ENCODE measurements at regions not wholly inside any gene's neighbourhood (a gene's known extent, or its start where the extent isn't known, plus 50 kb on each side); places are given as distances from the start of the nearest gene placed in this dataset.

GRCh38 chr15:61459785-61460707 is 230.9 kb upstream of the RORA start:
- peak; percentile 47 for DNase-seq

- DNase-seq, result no peak
Observed at GRCh38 chr15:61457050-61457733, 228.1 kb upstream of the RORA start.

DNA sequence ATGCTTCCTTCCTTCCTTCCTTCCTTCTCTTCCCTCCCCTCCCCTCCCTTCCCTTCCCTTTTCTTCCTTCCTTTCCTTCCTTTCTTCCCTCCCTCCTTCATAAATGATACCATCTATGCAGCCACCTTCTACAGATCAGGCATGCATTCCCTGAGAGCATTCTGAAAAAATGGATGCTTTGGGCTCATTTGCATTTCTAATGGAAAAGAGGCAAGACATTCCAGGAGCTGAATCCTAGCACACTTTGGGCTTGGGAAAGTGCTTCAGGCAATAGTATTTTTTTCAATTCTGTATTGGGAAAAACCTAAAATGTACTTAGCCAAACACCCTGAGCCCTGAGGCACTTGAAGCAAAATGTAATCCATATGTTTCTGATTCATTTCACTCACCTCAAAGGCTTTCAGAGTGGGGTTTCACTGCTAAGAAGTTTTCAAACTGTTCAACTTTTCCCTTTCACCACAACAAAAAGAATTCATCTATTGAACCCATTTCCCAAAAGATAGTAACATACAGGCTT is 220.1 kb upstream of the RORA start:
- no peak for DNase-seq

DNA sequence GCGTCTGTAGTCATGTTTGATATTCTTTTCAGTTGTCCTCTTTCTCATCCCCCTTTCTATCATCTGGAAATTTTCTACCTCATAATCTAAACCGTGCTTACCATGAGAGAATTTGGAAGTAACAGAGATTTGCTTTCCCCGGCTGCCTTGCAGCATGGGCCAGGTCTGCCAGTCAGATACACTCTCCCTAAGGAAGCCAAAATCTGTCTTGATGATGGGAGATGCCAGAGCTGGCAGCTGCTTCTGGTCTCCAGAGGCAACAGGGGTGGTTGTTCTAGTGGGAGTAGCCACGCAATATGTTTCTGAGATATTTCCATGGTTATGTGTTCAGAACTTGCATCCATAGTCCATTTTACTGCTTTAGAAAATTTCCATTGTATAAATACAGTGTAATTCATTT is 218.9 kb upstream of the RORA start:
- DNase-seq, result no peak

DNA sequence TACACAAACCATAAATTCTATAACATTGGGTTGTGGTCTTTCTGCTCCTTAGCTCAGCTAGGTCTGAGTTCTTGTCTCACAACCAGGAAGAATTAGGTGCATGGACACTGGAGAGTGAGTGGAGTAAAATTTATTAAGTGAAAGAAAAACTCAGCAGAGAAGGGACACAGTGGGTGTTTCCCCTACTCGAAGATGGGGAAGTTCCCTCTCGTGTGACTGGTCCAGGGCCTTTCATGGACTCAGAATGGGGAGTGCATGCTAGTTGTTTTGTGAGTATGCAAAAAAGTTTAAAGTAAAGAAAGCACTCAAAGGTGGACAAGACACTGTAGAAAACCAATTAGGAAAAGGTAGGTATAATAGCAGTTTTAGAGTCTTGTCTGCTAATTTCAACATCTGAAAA is 215.5 kb upstream of the RORA start:
- DNase-seq, result no peak

DNA sequence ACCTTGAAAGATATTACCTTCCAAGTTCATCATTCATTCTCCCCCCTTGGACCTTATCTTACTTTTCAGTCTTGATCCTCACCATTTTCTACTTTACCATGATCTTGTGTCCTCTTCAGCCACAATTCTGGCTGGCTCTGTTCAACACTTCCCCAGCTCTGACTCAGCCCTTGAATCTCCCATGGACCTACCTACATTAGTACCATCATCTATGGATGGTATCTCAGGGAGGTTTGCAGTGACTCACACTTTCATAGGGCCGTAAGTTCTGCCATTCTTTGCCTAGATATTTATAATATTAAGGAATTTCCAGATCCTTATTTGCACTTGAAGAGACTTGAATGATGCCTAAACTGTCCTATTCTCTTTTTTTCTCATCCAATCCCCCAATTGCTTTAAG is 213.7 kb upstream of the RORA start:
- no peak for DNase-seq

DNA sequence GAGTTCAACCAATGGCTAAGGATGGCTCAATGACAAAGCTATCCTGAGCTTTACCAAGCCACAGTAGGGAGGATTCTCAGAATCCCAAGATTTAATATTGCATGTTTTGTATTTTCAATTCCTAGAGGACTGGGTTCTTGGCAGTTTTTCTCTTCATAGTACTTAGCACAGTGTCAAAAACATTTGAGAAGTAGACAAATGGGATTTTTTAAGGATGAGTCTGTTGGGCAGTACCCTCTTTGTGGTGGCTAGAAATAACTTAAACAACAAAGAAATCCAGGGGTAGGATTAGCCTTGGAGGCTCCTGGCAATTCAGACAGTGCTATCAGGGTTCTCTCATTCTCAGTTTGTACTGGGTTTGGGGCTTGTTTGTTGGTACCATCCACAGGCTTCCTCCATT is 212.8 kb upstream of the RORA start:
- DNase-seq, result no peak

DNA sequence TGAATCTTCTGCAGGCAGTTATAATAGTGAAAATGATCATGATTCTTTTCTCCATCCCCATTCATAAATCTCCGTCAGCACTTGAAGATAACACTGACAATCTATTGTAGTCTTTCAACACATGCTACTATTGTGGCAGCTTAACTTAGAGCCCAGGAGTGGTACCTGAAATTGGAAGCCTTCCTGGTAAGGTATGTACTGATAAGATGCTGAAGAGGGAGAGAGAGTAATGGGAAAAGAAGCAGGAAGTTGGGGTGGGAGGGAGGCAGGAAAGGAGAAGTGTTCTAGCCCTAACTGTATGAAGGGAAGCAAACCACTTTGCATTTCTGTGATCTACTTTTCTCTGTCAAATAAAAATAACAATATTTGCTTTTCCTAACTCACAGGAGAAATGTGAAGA is 197.4 kb upstream of the RORA start:
- no peak for DNase-seq

DNA sequence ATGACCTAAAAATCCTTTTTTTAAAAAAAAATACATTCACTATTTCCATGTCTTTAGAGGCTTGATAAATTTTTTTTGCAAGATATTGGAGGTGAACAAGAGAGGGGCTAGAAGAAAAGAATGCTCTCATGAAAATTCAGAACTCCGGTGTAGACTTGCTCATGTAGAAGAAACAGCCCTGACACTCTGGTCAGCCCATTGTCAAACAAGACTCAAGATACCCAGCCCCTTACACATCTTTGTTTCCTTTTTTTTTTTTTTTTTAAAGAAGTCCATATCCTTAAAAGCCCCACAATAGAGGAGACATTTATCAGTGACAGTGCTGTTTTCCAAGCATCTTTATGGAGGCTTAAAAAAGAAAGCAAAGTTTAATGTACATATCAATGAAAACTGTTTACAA is 196.8 kb upstream of the RORA start:
- DNase-seq, result no peak

GRCh38 chr15:61422773-61423172 is 193.7 kb upstream of the RORA start:
- no peak for DNase-seq

DNA sequence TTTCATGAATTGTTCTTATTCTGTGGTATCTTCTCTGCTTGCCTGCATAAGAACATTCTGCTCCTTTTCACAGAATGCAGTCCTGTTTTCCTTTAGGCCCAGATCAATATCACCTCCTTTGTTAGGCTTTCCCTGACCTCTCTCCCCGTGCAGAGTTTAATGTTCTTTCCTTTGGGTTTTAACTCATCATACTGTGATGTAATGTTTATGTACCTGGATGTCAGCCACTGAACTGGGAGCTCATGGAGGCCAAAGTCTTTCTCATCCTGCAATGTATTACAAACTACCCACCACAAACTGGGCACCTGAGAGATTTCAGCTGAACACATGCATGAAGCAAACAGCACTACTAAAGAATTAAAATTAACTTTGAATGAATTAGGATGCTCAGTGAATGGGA is 192.8 kb upstream of the RORA start:
- DNase-seq, result no peak

DNA sequence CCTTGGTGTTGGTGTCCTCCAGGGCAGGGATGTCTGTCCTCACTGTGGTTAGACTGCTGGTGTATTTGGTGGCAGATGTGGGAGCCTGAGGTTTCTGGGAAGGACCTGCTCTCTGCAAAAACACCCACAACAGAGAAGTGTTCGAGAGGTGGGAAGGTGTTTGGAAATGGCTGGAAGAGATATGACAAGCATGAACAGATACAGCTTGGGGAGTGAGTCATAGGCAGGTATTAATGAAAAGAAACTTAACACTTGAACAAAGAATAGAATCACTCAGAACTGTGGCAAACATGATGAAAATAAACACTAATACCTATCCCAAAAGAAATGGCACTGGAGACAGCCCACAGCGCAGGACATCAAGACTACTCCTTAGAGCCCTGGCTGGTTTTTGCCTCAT is 192.4 kb upstream of the RORA start:
- DNase-seq, result no peak

GRCh38 chr15:61420546-61420945 is 191.4 kb upstream of the RORA start:
- no peak for DNase-seq

- DNase-seq, result no peak
Observed at GRCh38 chr15:61415617-61416120, 186.6 kb upstream of the RORA start.

DNA sequence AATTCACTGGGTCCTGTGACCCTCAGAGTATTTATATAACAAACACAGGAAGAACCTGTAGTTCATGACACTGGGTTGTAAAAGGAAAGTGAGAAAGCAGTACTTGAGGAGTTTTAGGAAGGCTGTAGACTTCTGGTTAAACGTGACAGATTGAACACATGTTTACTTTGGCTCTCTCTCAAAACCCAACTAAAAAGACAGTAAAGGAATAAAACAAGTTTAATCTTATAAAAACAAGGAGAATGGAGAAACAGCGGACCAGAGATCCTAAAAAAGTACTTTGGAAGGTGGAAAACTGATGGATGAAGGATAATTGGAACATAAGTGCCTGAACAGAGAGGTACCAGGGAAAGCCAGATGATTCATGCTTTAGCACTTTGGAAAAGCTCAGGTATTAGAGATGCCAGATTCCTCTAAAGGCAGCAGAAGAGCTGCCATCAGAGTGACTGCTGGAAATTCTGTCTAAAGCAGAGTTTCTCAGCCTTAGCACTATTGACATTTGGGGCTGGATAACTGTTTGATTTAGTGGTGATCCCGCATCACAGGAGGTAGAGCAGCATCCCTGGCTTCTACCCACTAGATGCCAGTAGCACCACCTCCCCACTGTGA is 182.9 kb upstream of the RORA start:
- no peak for DNase-seq

DNA sequence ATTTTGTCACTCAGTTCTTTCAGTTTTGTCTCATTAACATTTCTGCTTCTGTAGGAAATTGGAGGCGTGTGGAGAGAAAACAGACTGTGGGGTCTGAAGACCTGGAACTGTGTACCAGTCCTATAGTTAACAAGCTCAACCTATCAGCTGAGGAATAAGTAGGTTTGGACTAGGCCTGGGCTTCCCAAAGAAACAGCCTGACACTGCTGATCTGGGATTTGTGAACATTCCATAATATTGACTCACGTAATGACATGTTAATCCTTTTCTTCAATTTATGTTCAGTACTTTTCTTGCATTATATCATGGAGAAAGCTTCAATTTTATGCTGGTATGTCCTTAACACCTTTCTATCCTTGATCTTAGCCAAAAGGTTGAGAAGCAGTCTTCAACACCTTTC is 181.6 kb upstream of the RORA start:
- no peak for DNase-seq

GRCh38 chr15:61404567-61404966 is 175.5 kb upstream of the RORA start:
- no peak for DNase-seq

- no peak for DNase-seq
Observed at GRCh38 chr15:61403884-61404283, 174.8 kb upstream of the RORA start.

DNA sequence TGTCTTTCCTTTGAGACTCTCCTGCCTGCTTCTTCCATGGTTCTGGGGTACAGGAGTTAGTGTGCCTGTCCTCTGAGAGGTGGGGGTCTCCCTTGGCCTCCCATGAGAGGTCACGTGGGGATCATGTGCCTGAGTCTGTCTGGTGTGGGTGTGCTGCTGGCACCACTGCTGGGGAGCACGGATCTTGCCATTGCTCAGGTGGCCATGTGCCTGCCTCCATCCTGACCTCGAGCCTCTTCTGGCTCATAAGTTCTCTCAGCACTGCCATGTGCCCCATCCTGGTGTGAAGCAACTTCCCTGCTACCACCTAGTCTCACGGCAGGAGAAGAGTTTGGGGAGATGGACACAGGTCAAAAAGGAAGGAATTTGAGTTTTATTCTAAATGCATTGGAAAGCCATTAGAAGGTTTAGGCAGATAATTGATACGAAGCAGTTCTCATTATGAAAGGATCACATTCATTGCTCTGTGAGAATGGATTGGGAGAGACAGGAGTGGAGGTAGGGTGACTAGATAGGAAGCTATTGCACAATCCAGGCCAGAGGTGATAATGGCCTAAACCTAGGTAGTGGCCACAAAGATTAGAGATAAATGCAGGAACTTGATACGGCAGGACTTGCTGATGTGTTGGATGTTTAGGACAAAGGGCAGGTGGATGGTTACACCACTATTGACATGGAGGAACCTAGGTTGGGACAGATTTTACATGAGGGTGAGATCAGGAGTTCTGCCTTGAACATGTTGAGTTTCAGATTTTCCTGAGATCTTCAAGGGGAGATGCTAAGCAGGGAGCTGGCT is 173.0 kb upstream of the RORA start:
- no peak for DNase-seq

- no peak for DNase-seq
Observed at GRCh38 chr15:61398310-61398709, 169.2 kb upstream of the RORA start.

DNA sequence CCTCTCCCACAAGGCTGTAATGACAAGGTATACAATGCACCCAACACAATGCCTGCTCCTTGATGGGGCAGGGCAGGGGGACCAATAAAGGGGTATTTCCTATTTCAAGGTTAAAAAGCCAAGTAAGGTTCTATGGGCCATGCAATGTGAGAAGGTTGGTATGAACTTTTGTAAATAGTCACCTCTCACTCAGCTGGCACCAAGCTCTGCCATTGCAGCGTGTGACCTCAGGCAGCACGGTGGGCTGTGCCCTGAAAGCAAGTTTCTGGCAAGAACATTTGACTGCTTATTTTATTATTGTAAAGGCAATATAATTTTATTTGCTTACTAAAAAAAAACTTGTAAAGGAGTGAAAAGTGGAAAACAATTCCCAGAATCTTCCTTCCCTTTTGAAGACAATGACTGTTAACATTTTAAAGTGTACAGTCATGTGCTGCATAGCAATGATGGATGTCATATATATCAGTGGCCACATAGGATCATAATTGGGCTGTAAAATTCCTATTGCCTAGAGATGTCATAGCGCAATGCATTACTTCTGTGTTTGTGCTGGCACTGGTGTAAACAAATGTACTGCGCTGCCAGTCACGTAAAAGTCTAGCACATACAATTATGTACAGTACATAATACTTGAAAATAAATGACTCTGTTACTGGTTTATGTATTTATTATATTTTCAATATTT is 167.3 kb upstream of the RORA start:
- DNase-seq, result no peak

DNA sequence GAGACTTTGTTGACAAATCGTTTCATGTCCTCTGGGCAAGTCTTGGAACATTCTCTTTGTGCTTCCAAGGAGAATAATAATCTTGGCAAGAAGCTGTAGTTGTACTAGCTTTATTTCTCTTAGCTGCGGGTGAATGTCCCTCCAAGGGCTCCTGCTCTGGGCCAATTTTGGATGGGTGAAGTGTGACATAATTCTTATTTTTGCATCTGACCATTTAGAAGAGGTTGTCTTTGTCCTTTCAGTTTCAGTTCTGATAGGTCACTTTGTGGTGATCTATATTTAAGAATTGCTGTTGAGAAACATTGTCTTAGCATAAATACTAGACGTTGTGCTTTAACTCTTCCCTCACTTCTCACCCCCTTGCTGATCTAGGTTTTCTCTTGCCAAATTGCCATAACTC is 164.8 kb upstream of the RORA start:
- DNase-seq, result no peak

Data from NCI-H146 (cell line).